GM12878 (cell line): ENCODE measurements at regions not wholly inside any gene's neighbourhood (a gene's known extent, or its start where the extent isn't known, plus 50 kb on each side); places are given as distances from the start of the nearest gene placed in this dataset.

Source experiments
- ATAC-seq: fragments of 200-7000 bp; cut with Tn5 transposase; 3 replicates; pipeline ENCODE4 v1.9.1; 2020; ENCODE audit warnings: mild to moderate bottlenecking, moderate library complexity
- BruUV-seq: library from RNA; stranded (reverse); fragments of 400-500 nt; replicated peaks from 2 replicates; lab custom pipeline; 2021; lab: Mats Ljungman, UMichigan
- CTCF ChIA-PET: fragments of 300-600 bp; sonication (Branson Sonifier 250); formaldehyde crosslinking; extraction: SDS; loops from one replicate; lab custom pipeline; 2021; ENCODE audit warnings: inconsistent platforms; lab: Yijun Ruan, JAX
- POLR2A ChIA-PET: fragments of 350-600 bp; formaldehyde crosslinking; extraction: SDS; loops from one replicate; lab custom pipeline; 2021; ENCODE audit warnings: inconsistent platforms; lab: Charles Lee
- RAD21 ChIA-PET: fragments of 300-600 bp; sonication (Branson Sonifier 250); formaldehyde crosslinking; loops from one replicate; lab custom pipeline; 2023; ENCODE audit warnings: antibody characterized with exemption; ENCODE audit not compliant: unreplicated experiment; lab: Charles Lee
- SMC1A ChIA-PET: fragments of 300-600 bp; sonication (Branson Sonifier 250); formaldehyde crosslinking; loops from one replicate; lab custom pipeline; 2023; ENCODE audit not compliant: unreplicated experiment, uncharacterized antibody; lab: Charles Lee
- DNase-seq: peaks from one replicate; pipeline ENCODE4 v3.0.0-alpha.2; 2011; ENCODE audit warnings: low read depth, low spot score
- FAIRE-seq: peaks from 3 replicates; lab custom pipeline; 2011; peaks lifted over from hg19 to GRCh38; lab: Jason Lieb, UNC
- H2AFZ ChIP-seq: 2 replicates; pipeline ENCODE4 v1.6.0; 2011; ENCODE audit warnings: low read depth, low read length, control low read depth; ENCODE audit not compliant: control insufficient read depth
- H3K27ac ChIP-seq: 2 replicates; pipeline ENCODE4 v1.5.1; 2011; ENCODE audit warnings: control low read depth; ENCODE audit not compliant: control insufficient read depth, insufficient read depth
- H3K27me3 ChIP-seq, 2 experiments: replicated peaks in 1 of 2; 2 replicates each; pipeline versions ENCODE4 v1.6.0 to v1.6.1; 2011; ENCODE audit warnings: low read length in 1 of 2; ENCODE audit not compliant: control insufficient read depth in 2 of 2, insufficient read depth in 2 of 2
- H3K36me3 ChIP-seq, 2 experiments: 2 replicates each; pipeline ENCODE4 v1.5.1; 2011; ENCODE audit warnings: low read length in 1 of 2; ENCODE audit not compliant: control insufficient read depth in 2 of 2, insufficient read depth in 2 of 2
- H3K4me1 ChIP-seq: 2 replicates; pipeline ENCODE4 v1.6.1; 2011; ENCODE audit warnings: mild to moderate bottlenecking, low read length, moderate library complexity, mixed read lengths; ENCODE audit not compliant: control insufficient read depth, insufficient read depth
- H3K4me2 ChIP-seq: 2 replicates; pipeline ENCODE4 v1.6.0; 2011; ENCODE audit warnings: control low read depth; ENCODE audit not compliant: control insufficient read depth, insufficient read depth
- H3K4me3 ChIP-seq: fragments of 200-600 bp; sonication (generic); 2 replicates; pipeline ENCODE4 v1.5.1; 2016
- H3K79me2 ChIP-seq: 2 replicates; pipeline ENCODE4 v1.6.0; 2011; ENCODE audit warnings: low read length; ENCODE audit not compliant: control insufficient read depth, insufficient read depth
- H3K9ac ChIP-seq: 2 replicates; pipeline ENCODE4 v1.8.0; 2011; ENCODE audit warnings: low read length, control low read depth, mixed read lengths; ENCODE audit not compliant: control insufficient read depth, insufficient read depth
- H3K9me3 ChIP-seq: replicated peaks from 3 replicates; pipeline ENCODE4 v1.5.1; 2011; ENCODE audit warnings: mild to moderate bottlenecking, low read length; ENCODE audit not compliant: control insufficient read depth, insufficient read depth
- H4K20me1 ChIP-seq: 2 replicates; pipeline ENCODE4 v1.6.0; 2011; ENCODE audit not compliant: control insufficient read depth, insufficient read depth
- ATF7 ChIP-seq: fragments of 450-650 bp; IDR thresholded peaks from 2 replicates; pipeline ENCODE4 v1.6.1; 2016; ENCODE audit warnings: low read depth, mild to moderate bottlenecking
- BHLHE40 ChIP-seq, 2 experiments: fragments of 450-650 bp in 1 of 2; IDR thresholded peaks; 2 replicates each; pipeline ENCODE4 v1.6.1; 2011 to 2017; ENCODE audit warnings: low read depth in 2 of 2, borderline replicate concordance in 1 of 2, improper control_type of control experiment in 1 of 2, low read length in 1 of 2, mild to moderate bottlenecking in 1 of 2
- BMI1 ChIP-seq: fragments of 450-650 bp; IDR thresholded peaks from 2 replicates; pipeline ENCODE4 v1.6.1; 2016; ENCODE audit warnings: mild to moderate bottlenecking, moderate library complexity, borderline replicate concordance
- CHD2 ChIP-seq: IDR thresholded peaks from 2 replicates; pipeline ENCODE4 v1.6.1; 2011; ENCODE audit warnings: low read depth, low read length, improper control_type of control experiment, borderline replicate concordance
- DPF2 ChIP-seq: fragments of 450-650 bp; IDR thresholded peaks from 2 replicates; pipeline ENCODE4 v1.6.1; 2017; ENCODE audit warnings: mild to moderate bottlenecking
- GATAD2B ChIP-seq: fragments of 450-650 bp; conservative IDR thresholded peaks from 2 replicates; pipeline ENCODE4 v1.6.1; 2017; ENCODE audit warnings: low read depth, mild to moderate bottlenecking, moderate library complexity
- JUNB ChIP-seq: IDR thresholded peaks from 2 replicates; pipeline ENCODE4 v1.6.1; 2016; ENCODE audit warnings: antibody characterized with exemption, mild to moderate bottlenecking
- JUND ChIP-seq: IDR thresholded peaks from 2 replicates; pipeline ENCODE4 v1.6.1; 2012; ENCODE audit warnings: low read depth, mild to moderate bottlenecking, low read length, improper control_type of control experiment, moderate library complexity
- POLR2AphosphoS5 ChIP-seq: IDR thresholded peaks from 2 replicates; pipeline ENCODE4 v1.6.1; 2011; ENCODE audit warnings: mild to moderate bottlenecking, low read length, inconsistent platforms
- WRNIP1 ChIP-seq: IDR thresholded peaks from 2 replicates; pipeline ENCODE4 v1.6.1; 2011; ENCODE audit warnings: low read depth, low read length, improper control_type of control experiment, borderline replicate concordance
- ZNF622 ChIP-seq: fragments of 450-650 bp; IDR thresholded peaks from 2 replicates; pipeline ENCODE4 v1.6.1; 2017; ENCODE audit warnings: mild to moderate bottlenecking, inconsistent platforms
- WGBS: methylation state at CpG from one replicate; pipeline ENCODE4 v1.1.6; 2016; ENCODE audit warnings: low lambda C conversion rate; ENCODE audit not compliant: insufficient replicate concordance, insufficient coverage; ENCODE audit errors: missing lambda C conversion rate; 5-methylcytosine and 5-hydroxymethylcytosine counted together
- in situ Hi-C: fragments of 300-500 bp; cut with MboI; formaldehyde crosslinking; loops from 9 replicates; pipeline ENCODE4 v1.14.3; 2018; ENCODE audit warnings: mixed read lengths
- intact Hi-C: fragments of 100-400 bp; cut with micrococcal nuclease; formaldehyde crosslinking; loops from one replicate; pipeline ENCODE4 v1.14.2; 2022; ENCODE audit not compliant: unreplicated experiment
- TF ChIP-seq, protein P1 (sequence below): IDR thresholded peaks from 2 replicates; pipeline ENCODE4 v1.6.1; 2012; ENCODE audit warnings: low read length, inconsistent platforms
- TF ChIP-seq, protein P2 (sequence below): IDR thresholded peaks from 2 replicates; pipeline ENCODE4 v1.6.1; 2012; ENCODE audit warnings: low read depth, low read length, improper control_type of control experiment
- TF ChIP-seq, protein P3 (sequence below): IDR thresholded peaks from 2 replicates; pipeline ENCODE4 v1.6.1; 2012; ENCODE audit warnings: low read depth, low read length, improper control_type of control experiment
- TF ChIP-seq, protein P4 (sequence below): IDR thresholded peaks from 2 replicates; pipeline ENCODE4 v1.6.1; 2012; ENCODE audit warnings: mild to moderate bottlenecking, low read depth, low read length
- TF ChIP-seq, protein P5 (sequence below), 3 experiments: IDR thresholded peaks in 2 of 3; conservative IDR thresholded peaks in 1 of 3; 2 replicates each; pipeline ENCODE4 v1.5.1; 2011; ENCODE audit warnings: low read depth in 3 of 3, low read length in 3 of 3, mild to moderate bottlenecking in 3 of 3, control low read depth in 2 of 3, moderate library complexity in 2 of 3, inconsistent platforms in 1 of 3, mixed read lengths in 1 of 3; ENCODE audit not compliant: control insufficient read depth in 2 of 3, insufficient read depth in 1 of 3; ENCODE audit errors: extremely low read depth in 1 of 3

DNA sequence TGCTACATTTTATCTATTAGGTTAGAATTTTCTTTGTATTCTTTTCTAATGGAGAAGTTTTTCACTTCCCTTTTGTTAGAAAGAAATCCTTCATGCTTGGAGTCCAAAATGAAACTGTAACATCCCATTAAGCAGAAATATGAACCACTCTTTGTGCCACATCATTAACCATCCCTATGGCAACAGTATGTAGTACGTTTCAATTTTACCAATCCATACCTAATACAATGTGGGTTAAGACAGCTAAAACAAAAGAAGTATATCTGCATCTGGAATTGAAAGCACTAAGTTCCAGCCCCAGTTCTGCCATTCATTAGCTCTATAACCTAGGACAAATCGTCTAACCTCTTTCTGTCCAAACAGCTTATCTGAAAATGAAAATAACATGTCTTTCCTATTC is 409.2 kb upstream of the SPHKAP start:
- in situ Hi-C loops (no loop called here), intact Hi-C loops (loop anchor here (10.0 kb wide), 1 partner anchor 806 kb away; no protein-coding TSS in a partner anchor)
- Histone ChIP-seq H4K20me1 (no peaks in the 10 kb centered on the region), H3K27me3 (no peaks in the 10 kb centered on the region), H3K36me3 (no peaks in the 10 kb centered on the region), H3K4me1 (peaks cover 6% of the 10 kb centered on the region; the same call in 1 of the 2 replicates), H2AFZ (no peak overlapping the region), H3K4me3 (no peak overlapping the region), H3K27ac (no peak overlapping the region; the same call in 1 of the 2 replicates), H3K79me2 (no peaks in the 10 kb centered on the region), H3K9me3 (no peaks in the 10 kb centered on the region), H3K4me2 (no peak overlapping the region), H3K9ac (no peak overlapping the region)
- RAD21 ChIA-PET = interaction anchor here (1.3 to 1.9 kb wide), 2 partner anchors 15 to 22 kb away, joined by 3 to 8 read pairs; no protein-coding TSS in a partner anchor
- FAIRE-seq (peak; percentile 89), DNase-seq (peak; percentile 84), ATAC-seq (peak; percentile 97)
- POLR2A ChIA-PET = no interaction called here
- WGBS = 22% methylated on average over 2 of the region's 2 CpGs
- CTCF ChIA-PET = interaction anchor here (1.0 to 1.3 kb wide), 2 partner anchors 19 to 30 kb away, joined by 3 to 5 read pairs; no protein-coding TSS in a partner anchor
- SMC1A ChIA-PET = interaction anchor here (0.7 to 2.0 kb wide), 8 partner anchors 8 to 64 kb away, joined by 3 to 7 read pairs (median 4); no protein-coding TSS in a partner anchor
- BruUV-seq = no TSS peak
- TF ChIP-seq BHLHE40 (IDR thresholded peaks at IDR 0.05; ENCODE audit: borderline replicate concordance in 1 of 2, low read depth in 2 of 2, low read length in 1 of 2) (no peak), DPF2 (peak; percentile 92), GATAD2B (0 out of 2 replicates have a peak, but pooled peaks have one; percentile 42), CHD2 (0 out of 2 replicates have a peak, but pooled peaks have one; percentile 16), BMI1 (peak; percentile 95), ZNF622 (no peak), ATF7 (peak; percentile 77), JUNB (0 out of 2 replicates have a peak, but pooled peaks have one; percentile 16), JUND (no peak), WRNIP1 (no peak), POLR2AphosphoS5 (no peak)
- TF ChIP-seq, protein P1, sequence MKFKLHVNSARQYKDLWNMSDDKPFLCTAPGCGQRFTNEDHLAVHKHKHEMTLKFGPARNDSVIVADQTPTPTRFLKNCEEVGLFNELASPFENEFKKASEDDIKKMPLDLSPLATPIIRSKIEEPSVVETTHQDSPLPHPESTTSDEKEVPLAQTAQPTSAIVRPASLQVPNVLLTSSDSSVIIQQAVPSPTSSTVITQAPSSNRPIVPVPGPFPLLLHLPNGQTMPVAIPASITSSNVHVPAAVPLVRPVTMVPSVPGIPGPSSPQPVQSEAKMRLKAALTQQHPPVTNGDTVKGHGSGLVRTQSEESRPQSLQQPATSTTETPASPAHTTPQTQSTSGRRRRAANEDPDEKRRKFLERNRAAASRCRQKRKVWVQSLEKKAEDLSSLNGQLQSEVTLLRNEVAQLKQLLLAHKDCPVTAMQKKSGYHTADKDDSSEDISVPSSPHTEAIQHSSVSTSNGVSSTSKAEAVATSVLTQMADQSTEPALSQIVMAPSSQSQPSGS = peak; percentile 46
- TF ChIP-seq, protein P2, sequence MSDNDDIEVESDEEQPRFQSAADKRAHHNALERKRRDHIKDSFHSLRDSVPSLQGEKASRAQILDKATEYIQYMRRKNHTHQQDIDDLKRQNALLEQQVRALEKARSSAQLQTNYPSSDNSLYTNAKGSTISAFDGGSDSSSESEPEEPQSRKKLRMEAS = no peak
- TF ChIP-seq, protein P3, sequence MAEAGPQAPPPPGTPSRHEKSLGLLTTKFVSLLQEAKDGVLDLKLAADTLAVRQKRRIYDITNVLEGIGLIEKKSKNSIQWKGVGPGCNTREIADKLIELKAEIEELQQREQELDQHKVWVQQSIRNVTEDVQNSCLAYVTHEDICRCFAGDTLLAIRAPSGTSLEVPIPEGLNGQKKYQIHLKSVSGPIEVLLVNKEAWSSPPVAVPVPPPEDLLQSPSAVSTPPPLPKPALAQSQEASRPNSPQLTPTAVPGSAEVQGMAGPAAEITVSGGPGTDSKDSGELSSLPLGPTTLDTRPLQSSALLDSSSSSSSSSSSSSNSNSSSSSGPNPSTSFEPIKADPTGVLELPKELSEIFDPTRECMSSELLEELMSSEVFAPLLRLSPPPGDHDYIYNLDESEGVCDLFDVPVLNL = no peak
- TF ChIP-seq, protein P4, sequence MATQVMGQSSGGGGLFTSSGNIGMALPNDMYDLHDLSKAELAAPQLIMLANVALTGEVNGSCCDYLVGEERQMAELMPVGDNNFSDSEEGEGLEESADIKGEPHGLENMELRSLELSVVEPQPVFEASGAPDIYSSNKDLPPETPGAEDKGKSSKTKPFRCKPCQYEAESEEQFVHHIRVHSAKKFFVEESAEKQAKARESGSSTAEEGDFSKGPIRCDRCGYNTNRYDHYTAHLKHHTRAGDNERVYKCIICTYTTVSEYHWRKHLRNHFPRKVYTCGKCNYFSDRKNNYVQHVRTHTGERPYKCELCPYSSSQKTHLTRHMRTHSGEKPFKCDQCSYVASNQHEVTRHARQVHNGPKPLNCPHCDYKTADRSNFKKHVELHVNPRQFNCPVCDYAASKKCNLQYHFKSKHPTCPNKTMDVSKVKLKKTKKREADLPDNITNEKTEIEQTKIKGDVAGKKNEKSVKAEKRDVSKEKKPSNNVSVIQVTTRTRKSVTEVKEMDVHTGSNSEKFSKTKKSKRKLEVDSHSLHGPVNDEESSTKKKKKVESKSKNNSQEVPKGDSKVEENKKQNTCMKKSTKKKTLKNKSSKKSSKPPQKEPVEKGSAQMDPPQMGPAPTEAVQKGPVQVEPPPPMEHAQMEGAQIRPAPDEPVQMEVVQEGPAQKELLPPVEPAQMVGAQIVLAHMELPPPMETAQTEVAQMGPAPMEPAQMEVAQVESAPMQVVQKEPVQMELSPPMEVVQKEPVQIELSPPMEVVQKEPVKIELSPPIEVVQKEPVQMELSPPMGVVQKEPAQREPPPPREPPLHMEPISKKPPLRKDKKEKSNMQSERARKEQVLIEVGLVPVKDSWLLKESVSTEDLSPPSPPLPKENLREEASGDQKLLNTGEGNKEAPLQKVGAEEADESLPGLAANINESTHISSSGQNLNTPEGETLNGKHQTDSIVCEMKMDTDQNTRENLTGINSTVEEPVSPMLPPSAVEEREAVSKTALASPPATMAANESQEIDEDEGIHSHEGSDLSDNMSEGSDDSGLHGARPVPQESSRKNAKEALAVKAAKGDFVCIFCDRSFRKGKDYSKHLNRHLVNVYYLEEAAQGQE = no peak
- TF ChIP-seq, protein P5, sequence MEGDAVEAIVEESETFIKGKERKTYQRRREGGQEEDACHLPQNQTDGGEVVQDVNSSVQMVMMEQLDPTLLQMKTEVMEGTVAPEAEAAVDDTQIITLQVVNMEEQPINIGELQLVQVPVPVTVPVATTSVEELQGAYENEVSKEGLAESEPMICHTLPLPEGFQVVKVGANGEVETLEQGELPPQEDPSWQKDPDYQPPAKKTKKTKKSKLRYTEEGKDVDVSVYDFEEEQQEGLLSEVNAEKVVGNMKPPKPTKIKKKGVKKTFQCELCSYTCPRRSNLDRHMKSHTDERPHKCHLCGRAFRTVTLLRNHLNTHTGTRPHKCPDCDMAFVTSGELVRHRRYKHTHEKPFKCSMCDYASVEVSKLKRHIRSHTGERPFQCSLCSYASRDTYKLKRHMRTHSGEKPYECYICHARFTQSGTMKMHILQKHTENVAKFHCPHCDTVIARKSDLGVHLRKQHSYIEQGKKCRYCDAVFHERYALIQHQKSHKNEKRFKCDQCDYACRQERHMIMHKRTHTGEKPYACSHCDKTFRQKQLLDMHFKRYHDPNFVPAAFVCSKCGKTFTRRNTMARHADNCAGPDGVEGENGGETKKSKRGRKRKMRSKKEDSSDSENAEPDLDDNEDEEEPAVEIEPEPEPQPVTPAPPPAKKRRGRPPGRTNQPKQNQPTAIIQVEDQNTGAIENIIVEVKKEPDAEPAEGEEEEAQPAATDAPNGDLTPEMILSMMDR (IDR thresholded peaks at IDR 0.05 in 2 of 3, conservative IDR thresholded peaks at IDR 0.05 in 1 of 3; ENCODE audit: control insufficient read depth in 2 of 3, extremely low read depth in 1 of 3, insufficient read depth in 1 of 3, low read depth in 3 of 3, low read length in 3 of 3) = no peak
